ENCODE measurements at regions not wholly inside any gene's neighbourhood (a gene's known extent, or its start where the extent isn't known, plus 50 kb on each side); places are given as distances from the start of the nearest gene placed in this dataset.

DNA sequence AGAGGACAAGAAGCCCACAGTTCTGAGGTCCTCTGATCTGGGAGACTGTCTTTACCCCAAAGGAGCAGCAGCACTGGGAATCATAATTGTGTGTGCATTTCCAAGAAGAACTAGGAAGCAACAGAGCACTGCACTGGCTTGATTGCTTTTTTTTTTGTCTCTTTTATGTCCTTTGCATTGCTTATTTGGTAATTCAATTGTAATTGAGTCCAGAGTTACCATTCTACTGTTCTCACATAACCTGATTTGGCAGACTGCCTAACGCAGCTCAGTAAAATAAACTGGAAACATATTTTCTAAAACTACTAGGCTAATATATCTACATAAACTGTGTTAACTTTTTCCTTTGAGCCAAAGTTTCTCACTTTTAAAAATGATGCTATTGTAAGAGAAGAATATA is 190.3 kb upstream of the SLC8A1 start:
- TF ChIP-seq SPI1 (IDR thresholded peaks at IDR 0.05; ENCODE audit: borderline replicate concordance, low read depth) (no peak), GABPA (IDR thresholded peaks at IDR 0.05; ENCODE audit: low read depth) (no peak), POLR2AphosphoS5 (IDR thresholded peaks at IDR 0.05; ENCODE audit: low read depth) (no peak)
- TF ChIP-seq, protein P1, sequence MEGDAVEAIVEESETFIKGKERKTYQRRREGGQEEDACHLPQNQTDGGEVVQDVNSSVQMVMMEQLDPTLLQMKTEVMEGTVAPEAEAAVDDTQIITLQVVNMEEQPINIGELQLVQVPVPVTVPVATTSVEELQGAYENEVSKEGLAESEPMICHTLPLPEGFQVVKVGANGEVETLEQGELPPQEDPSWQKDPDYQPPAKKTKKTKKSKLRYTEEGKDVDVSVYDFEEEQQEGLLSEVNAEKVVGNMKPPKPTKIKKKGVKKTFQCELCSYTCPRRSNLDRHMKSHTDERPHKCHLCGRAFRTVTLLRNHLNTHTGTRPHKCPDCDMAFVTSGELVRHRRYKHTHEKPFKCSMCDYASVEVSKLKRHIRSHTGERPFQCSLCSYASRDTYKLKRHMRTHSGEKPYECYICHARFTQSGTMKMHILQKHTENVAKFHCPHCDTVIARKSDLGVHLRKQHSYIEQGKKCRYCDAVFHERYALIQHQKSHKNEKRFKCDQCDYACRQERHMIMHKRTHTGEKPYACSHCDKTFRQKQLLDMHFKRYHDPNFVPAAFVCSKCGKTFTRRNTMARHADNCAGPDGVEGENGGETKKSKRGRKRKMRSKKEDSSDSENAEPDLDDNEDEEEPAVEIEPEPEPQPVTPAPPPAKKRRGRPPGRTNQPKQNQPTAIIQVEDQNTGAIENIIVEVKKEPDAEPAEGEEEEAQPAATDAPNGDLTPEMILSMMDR (IDR thresholded peaks at IDR 0.05; ENCODE audit: insufficient read depth, low read length), result no peak
- TF ChIP-seq, protein P2, sequence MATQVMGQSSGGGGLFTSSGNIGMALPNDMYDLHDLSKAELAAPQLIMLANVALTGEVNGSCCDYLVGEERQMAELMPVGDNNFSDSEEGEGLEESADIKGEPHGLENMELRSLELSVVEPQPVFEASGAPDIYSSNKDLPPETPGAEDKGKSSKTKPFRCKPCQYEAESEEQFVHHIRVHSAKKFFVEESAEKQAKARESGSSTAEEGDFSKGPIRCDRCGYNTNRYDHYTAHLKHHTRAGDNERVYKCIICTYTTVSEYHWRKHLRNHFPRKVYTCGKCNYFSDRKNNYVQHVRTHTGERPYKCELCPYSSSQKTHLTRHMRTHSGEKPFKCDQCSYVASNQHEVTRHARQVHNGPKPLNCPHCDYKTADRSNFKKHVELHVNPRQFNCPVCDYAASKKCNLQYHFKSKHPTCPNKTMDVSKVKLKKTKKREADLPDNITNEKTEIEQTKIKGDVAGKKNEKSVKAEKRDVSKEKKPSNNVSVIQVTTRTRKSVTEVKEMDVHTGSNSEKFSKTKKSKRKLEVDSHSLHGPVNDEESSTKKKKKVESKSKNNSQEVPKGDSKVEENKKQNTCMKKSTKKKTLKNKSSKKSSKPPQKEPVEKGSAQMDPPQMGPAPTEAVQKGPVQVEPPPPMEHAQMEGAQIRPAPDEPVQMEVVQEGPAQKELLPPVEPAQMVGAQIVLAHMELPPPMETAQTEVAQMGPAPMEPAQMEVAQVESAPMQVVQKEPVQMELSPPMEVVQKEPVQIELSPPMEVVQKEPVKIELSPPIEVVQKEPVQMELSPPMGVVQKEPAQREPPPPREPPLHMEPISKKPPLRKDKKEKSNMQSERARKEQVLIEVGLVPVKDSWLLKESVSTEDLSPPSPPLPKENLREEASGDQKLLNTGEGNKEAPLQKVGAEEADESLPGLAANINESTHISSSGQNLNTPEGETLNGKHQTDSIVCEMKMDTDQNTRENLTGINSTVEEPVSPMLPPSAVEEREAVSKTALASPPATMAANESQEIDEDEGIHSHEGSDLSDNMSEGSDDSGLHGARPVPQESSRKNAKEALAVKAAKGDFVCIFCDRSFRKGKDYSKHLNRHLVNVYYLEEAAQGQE (IDR thresholded peaks at IDR 0.05; ENCODE audit: insufficient replicate concordance, low read depth), result no peak
- no peak overlapping the region for H3K27ac ChIP-seq (replicated peaks)
- DNase-seq (ENCODE audit: low read depth in 1 of 2, low spot score in 1 of 2), result no peak
- no peak overlapping the region for H3K4me3 ChIP-seq (replicated peaks; ENCODE audit: insufficient read depth, low read length)
- no peaks in the 10 kb centered on the region for H3K27me3 ChIP-seq (ENCODE audit: insufficient read depth, poor library complexity, severe bottlenecking)

DNA sequence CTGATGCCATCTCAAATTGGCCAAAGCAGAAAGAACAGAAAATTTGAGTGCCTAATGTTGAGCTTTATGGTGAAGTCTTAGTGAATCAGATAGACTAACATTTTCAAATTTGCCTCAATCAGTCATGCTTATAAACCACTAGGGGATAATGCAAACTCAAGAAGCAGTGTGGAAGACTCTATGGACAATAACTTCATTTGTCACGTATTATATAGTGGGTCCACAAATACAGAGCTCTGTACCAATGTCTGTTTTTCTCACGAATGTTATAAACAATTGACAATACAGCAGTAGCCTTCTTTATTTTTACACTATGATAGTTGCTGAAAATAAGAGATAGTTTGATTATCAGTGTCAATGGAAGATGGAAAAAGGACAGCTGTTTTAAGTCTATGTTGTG is 190.8 kb upstream of the SLC8A1 start:
- TF ChIP-seq, protein P2 (IDR thresholded peaks at IDR 0.05; ENCODE audit: insufficient replicate concordance, low read depth), result no peak
- TF ChIP-seq, protein P1 (IDR thresholded peaks at IDR 0.05; ENCODE audit: insufficient read depth, low read length), result no peak
- no peak for TF ChIP-seq SPI1 (IDR thresholded peaks at IDR 0.05; ENCODE audit: borderline replicate concordance, low read depth)

DNA sequence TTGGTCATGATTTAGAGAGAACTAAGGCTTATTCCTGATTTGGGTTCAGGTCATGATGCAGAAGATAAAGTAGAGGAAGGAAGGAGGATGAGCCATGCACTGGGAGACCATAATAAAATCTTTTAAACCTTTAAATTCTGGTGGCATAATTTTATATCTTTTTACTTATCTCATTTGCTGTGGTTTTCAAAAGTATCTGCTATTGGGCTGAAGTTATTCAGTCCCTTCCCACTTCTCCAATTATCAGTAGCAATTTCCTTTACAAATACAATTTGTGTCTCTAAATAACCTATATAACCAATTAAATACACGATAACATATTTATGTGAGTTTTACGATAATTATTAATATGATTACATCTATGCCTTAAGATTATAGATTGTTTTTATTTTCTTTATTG is 194.8 kb upstream of the SLC8A1 start:
- H3K27me3 ChIP-seq (ENCODE audit: insufficient read depth, poor library complexity, severe bottlenecking), result no peaks in the 10 kb centered on the region
- no peak overlapping the region for H3K27ac ChIP-seq (replicated peaks)
- DNase-seq (ENCODE audit: low read depth in 1 of 2, low spot score in 1 of 2), result no peak
- TF ChIP-seq SPI1 (IDR thresholded peaks at IDR 0.05; ENCODE audit: borderline replicate concordance, low read depth) (no peak), POLR2AphosphoS5 (IDR thresholded peaks at IDR 0.05; ENCODE audit: low read depth) (no peak), GABPA (IDR thresholded peaks at IDR 0.05; ENCODE audit: low read depth) (no peak)
- TF ChIP-seq, protein P1 (IDR thresholded peaks at IDR 0.05; ENCODE audit: insufficient read depth, low read length), result no peak
- H3K4me3 ChIP-seq (replicated peaks; ENCODE audit: insufficient read depth, low read length), result no peak overlapping the region

More for the DNA sequence above, 190.8 kb upstream of the SLC8A1 start:
- no peak overlapping the region for H3K27ac ChIP-seq (replicated peaks)
- H3K27me3 ChIP-seq (ENCODE audit: insufficient read depth, poor library complexity, severe bottlenecking), result no peaks in the 10 kb centered on the region
- no peak overlapping the region for H3K4me3 ChIP-seq (replicated peaks; ENCODE audit: insufficient read depth, low read length)
- DNase-seq (ENCODE audit: low read depth in 1 of 2, low spot score in 1 of 2), result no peak

DNA sequence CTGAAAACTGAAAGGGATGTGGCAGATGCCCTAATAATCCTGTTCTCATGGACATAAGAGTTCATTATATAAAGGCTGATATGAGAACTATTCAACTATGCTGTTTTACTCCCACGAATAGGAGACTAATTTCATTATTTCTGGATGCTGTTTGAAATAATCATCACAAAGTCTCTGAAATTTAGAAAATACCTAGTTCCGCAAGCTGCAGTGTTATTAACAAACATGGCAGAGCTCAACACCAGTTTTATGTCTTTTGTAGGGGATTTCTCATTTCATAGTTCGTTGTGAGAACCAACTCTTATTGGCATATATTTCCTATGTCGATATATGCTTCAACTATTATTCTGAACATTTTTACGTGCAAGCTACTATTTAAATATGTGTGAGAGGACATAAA is 200.3 kb upstream of the SLC8A1 start:
- no peak for DNase-seq (ENCODE audit: low read depth in 1 of 2, low spot score in 1 of 2)
- H3K4me3 ChIP-seq (replicated peaks; ENCODE audit: insufficient read depth, low read length), result no peak overlapping the region
- TF ChIP-seq, protein P2 (IDR thresholded peaks at IDR 0.05; ENCODE audit: insufficient replicate concordance, low read depth), result no peak
- TF ChIP-seq, protein P1 (IDR thresholded peaks at IDR 0.05; ENCODE audit: insufficient read depth, low read length), result no peak
- no peak for TF ChIP-seq GABPA (IDR thresholded peaks at IDR 0.05; ENCODE audit: low read depth)
- no peak for TF ChIP-seq POLR2AphosphoS5 (IDR thresholded peaks at IDR 0.05; ENCODE audit: low read depth)
- no peak for TF ChIP-seq SPI1 (IDR thresholded peaks at IDR 0.05; ENCODE audit: borderline replicate concordance, low read depth)

More for the DNA sequence above, 200.3 kb upstream of the SLC8A1 start:
- no peaks in the 10 kb centered on the region for H3K27me3 ChIP-seq (ENCODE audit: insufficient read depth, poor library complexity, severe bottlenecking)
- no peak overlapping the region for H3K27ac ChIP-seq (replicated peaks)

Measured in HL-60 (cell line).